ENCODE measurements at regions not wholly inside any gene's neighbourhood (a gene's known extent, or its start where the extent isn't known, plus 50 kb on each side); places are given as distances from the start of the nearest gene placed in this dataset.
A peak's percentile ranks its signal among the peaks of the same experiment; 100 is the strongest.
"Not testable (repeated sequence)": the region's sequence is repeated elsewhere in the genome, so short reads cannot be mapped to it uniquely, and the experiment has no call there.

DNA sequence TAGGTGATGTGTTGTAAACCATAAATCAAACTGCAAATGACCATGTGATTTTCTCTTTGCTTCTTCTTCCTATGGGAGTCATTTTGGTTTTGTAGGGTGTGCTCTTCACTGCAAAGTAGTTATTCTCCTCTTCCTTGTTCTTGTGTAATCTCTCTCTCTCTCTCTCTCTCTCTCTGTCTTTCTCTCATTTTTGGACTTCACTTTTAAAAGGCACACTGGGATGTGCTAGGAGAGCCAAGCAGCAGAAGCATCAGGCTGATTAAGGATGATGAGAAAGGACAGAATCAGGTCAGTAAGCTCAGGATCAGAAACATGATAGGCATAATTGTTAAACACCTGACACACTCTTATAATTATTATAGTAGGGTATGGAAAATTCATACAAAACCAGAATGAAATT is 505.3 kb upstream of the ZNF608 start:
- no peak for DNase-seq (ENCODE audit: extremely low read depth, low read depth)
- TF ChIP-seq, protein P1, sequence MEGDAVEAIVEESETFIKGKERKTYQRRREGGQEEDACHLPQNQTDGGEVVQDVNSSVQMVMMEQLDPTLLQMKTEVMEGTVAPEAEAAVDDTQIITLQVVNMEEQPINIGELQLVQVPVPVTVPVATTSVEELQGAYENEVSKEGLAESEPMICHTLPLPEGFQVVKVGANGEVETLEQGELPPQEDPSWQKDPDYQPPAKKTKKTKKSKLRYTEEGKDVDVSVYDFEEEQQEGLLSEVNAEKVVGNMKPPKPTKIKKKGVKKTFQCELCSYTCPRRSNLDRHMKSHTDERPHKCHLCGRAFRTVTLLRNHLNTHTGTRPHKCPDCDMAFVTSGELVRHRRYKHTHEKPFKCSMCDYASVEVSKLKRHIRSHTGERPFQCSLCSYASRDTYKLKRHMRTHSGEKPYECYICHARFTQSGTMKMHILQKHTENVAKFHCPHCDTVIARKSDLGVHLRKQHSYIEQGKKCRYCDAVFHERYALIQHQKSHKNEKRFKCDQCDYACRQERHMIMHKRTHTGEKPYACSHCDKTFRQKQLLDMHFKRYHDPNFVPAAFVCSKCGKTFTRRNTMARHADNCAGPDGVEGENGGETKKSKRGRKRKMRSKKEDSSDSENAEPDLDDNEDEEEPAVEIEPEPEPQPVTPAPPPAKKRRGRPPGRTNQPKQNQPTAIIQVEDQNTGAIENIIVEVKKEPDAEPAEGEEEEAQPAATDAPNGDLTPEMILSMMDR (IDR thresholded peaks at IDR 0.05; ENCODE audit: low read depth, low read length) = no peak

DNA sequence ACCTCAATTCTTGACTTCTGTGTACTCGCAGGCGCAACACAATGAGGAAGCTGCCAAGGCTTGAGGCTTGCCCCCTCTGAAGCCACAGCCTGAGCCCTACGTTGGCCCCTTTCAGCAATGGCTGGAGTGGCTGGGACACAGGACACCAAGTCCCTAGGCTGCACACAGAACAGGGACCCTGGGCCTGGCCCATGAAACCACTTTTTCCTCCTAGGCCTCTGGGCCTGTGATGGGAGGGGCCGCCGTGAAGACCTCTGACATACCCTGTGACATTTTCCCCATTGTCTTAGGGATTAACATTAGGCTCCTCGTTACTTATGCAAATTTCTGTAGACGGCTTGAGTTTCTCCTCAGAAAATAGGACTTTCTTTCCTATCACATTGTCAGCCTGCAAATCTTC is 507.2 kb upstream of the ZNF608 start:
- DNase-seq (ENCODE audit: extremely low read depth, low read depth) = not testable (repeated sequence)

DNA sequence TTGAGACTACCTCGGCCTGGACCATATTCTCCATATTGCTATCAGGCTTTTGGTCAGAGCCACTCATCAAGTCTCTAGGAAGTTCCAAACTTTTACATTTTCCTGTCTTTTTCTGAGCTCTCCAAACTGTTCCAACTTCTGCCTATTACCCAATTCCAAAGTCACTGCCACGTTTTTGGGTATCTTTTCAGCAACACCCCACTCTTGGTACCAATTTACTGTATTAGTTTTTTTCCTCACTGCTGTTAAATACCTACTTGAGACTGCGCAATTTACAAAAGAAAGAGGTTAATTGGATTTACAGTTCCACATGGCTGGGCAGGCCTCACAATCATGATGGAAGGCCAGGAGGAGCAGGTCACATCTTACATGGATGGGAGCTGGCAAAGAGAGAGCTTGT is 507.8 kb upstream of the ZNF608 start:
- DNase-seq (ENCODE audit: extremely low read depth, low read depth) = no peak
- TF ChIP-seq, protein P1 (IDR thresholded peaks at IDR 0.05; ENCODE audit: low read depth, low read length) = no peak

DNA sequence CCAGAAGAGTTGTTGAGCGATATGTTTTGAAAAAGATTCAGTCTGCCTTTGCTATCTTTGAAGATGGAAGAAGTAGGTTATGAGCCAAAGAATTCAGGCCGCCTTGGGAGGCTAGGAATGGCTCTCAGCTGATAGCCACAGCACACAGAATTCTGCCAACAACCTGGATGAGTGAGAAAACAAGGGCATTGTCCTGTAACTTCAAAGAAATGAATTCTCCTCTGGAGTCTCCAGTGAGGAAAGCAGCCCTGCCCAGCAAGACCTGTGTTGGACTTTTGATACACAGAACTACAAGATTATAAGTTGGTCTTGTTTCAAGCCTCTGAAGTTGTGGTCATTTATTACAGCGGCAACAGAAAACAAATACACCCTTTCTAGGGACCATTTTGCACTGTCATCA is 509.9 kb upstream of the ZNF608 start:
- TF ChIP-seq, protein P1 (IDR thresholded peaks at IDR 0.05; ENCODE audit: low read depth, low read length) = no peak
- DNase-seq (ENCODE audit: extremely low read depth, low read depth) = no peak

DNA sequence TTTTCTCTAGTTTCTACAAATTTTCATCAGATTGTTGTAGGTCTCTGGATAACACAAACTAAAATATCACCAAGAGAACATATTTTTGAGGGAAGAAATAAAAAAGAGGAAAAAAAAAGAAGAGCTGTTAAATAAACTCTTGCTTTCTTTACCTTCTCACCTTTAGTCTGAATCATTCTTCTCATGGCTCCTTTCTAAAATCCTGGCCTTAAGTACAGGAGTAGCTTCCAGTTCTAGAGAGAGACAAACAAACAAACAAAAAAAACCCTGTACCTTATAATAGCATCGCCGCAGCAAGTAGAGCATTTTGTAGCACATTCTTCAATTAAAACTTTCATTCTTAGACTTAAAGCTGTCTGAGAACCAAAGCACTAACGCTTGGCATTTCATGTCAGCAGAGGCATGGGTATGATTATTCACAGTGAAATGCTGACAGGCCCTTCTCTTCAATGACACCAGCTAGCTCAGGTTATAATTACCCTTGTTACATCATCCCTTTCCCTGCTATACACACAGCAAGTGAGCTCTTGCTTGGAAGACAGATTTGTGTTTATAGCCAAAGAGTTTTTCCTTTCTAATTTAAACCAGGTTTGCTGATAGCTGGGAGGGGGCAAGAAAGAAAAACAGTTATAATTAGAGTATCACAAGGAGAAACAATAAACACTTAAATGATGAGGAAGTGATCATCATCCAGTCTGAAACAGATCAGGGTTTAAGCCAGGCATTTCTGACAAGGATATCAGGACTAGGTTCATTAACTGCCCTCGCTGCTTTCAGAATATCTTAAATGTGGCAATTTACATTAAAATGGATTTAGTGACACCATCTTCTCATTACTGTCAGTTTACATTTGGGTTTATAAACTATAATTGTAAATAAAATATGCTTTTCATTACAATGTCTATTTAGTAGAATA is 510.9 kb upstream of the ZNF608 start:
- TF ChIP-seq, protein P1 (IDR thresholded peaks at IDR 0.05; ENCODE audit: low read depth, low read length) = no peak
- DNase-seq (ENCODE audit: extremely low read depth, low read depth) = peak; percentile 41

DNA sequence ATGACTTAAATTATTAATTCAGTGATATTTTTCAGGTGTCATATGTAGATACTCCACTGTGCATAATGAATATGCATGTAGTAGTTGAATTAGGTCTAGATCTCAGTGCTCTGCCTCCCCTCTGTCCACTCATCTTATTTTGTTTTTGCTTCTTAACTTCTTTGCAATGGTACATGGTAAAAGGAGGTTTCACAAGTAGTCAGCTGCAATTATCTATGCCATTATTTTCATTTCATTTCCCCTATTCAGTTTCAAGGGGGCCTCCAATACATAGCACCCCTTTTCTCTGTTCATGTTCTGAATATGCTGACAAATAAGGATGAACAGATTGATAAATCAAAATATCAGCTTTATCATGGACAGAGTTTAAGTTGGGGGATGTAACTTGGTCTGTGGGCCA is 511.6 kb upstream of the ZNF608 start:
- TF ChIP-seq, protein P1 (IDR thresholded peaks at IDR 0.05; ENCODE audit: low read depth, low read length) = no peak

DNA sequence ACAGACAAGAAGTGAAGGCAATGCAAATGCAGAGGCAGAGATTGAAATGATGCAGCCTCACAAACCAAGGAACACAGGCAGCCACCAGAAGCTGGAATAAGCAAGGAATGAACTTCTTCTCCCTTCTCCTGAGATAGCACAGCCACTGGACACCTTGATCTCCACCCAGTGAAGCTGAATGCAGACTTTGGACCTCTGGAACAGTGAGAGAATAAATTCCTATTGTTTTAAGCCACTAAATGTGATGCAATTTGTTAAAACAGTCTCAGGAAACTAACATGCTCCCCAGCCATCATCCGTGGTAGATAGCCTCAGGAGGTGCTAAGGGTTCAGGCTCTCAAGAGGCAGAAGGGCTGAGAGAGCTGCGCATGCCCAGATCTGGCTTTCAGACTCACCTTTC is 512.2 kb upstream of the ZNF608 start:
- DNase-seq (ENCODE audit: extremely low read depth, low read depth) = no peak
- TF ChIP-seq, protein P1 (IDR thresholded peaks at IDR 0.05; ENCODE audit: low read depth, low read length) = no peak

More for the DNA sequence above, 511.6 kb upstream of the ZNF608 start:
- no peak for DNase-seq (ENCODE audit: extremely low read depth, low read depth)

Data from AG09319 (cell line).